ENCODE measurements at regions not wholly inside any gene's neighbourhood (a gene's known extent, or its start where the extent isn't known, plus 50 kb on each side); places are given as distances from the start of the nearest gene placed in this dataset.

GRCh38 chr9:69955536-69956355 lies 87.9 kb upstream of the MAMDC2 start:
- intact Hi-C loops (cut with DNase I), result no loop called here
- H3K4me1 ChIP-seq (replicated peaks), result no peaks in the 10 kb centered on the region
- WGBS, result 63% methylated on average over 6 of the region's 6 CpGs
- no peak overlapping the region for H3K4me3 ChIP-seq
- no peaks in the 10 kb centered on the region for H3K9me3 ChIP-seq
- no peak overlapping the region for H3K27ac ChIP-seq
- H3K27me3 ChIP-seq (replicated peaks; ENCODE audit: insufficient read depth), result no peaks in the 10 kb centered on the region
- no peaks in the 10 kb centered on the region for H3K36me3 ChIP-seq
- DNase-seq (ENCODE audit: low spot score), result no peak
- TF ChIP-seq CTCF (IDR thresholded peaks at IDR 0.05) (no peak), POLR2AphosphoS5 (IDR thresholded peaks at IDR 0.05) (no peak), POLR2A (IDR thresholded peaks at IDR 0.05) (no peak)

GRCh38 chr9:69961843-69962242 lies 81.8 kb upstream of the MAMDC2 start:
- 67% methylated on average over 1 of the region's 1 CpG for WGBS
- no peak for DNase-seq (ENCODE audit: low spot score)
- no peaks in the 10 kb centered on the region for H3K4me1 ChIP-seq (replicated peaks)
- TF ChIP-seq POLR2A (IDR thresholded peaks at IDR 0.05), result no peak
- no peak for TF ChIP-seq CTCF (IDR thresholded peaks at IDR 0.05)
- no peak for TF ChIP-seq POLR2AphosphoS5 (IDR thresholded peaks at IDR 0.05)
- H3K9me3 ChIP-seq, result no peaks in the 10 kb centered on the region
- no peak overlapping the region for H3K27ac ChIP-seq
- H3K36me3 ChIP-seq, result no peaks in the 10 kb centered on the region
- H3K4me3 ChIP-seq, result no peak overlapping the region
- H3K27me3 ChIP-seq (replicated peaks; ENCODE audit: insufficient read depth), result no peaks in the 10 kb centered on the region
- intact Hi-C loops (cut with DNase I), result no loop called here

GRCh38 chr9:69963803-69964202 lies 79.8 kb upstream of the MAMDC2 start:
- Histone ChIP-seq H3K9me3 (no peaks in the 10 kb centered on the region), H3K4me3 (no peak overlapping the region), H3K27me3 (replicated peaks; ENCODE audit: insufficient read depth) (no peaks in the 10 kb centered on the region), H3K36me3 (no peaks in the 10 kb centered on the region), H3K4me1 (replicated peaks) (no peaks in the 10 kb centered on the region), H3K27ac (no peak overlapping the region)
- TF ChIP-seq CTCF (IDR thresholded peaks at IDR 0.05) (no peak), POLR2A (IDR thresholded peaks at IDR 0.05) (no peak), POLR2AphosphoS5 (IDR thresholded peaks at IDR 0.05) (no peak)
- WGBS, result 38% methylated on average over 9 of the region's 9 CpGs
- intact Hi-C loops (cut with DNase I), result no loop called here
- DNase-seq (ENCODE audit: low spot score), result no peak

GRCh38 chr9:69964446-69964845 lies 79.2 kb upstream of the MAMDC2 start:
- H3K36me3 ChIP-seq, result no peaks in the 10 kb centered on the region
- intact Hi-C loops (cut with DNase I), result no loop called here
- no peak overlapping the region for H3K4me3 ChIP-seq
- TF ChIP-seq CTCF (IDR thresholded peaks at IDR 0.05), result no peak
- TF ChIP-seq POLR2A (IDR thresholded peaks at IDR 0.05), result no peak
- TF ChIP-seq POLR2AphosphoS5 (IDR thresholded peaks at IDR 0.05), result no peak
- no peaks in the 10 kb centered on the region for H3K4me1 ChIP-seq (replicated peaks)
- H3K9me3 ChIP-seq, result no peaks in the 10 kb centered on the region
- H3K27ac ChIP-seq, result no peak overlapping the region
- 100% methylated on average over 1 of the region's 1 CpG for WGBS
- no peak for DNase-seq (ENCODE audit: low spot score)
- H3K27me3 ChIP-seq (replicated peaks; ENCODE audit: insufficient read depth), result no peaks in the 10 kb centered on the region
